H1 (cell line): ENCODE measurements at regions not wholly inside any gene's neighbourhood (a gene's known extent, or its start where the extent isn't known, plus 50 kb on each side); places are given as distances from the start of the nearest gene placed in this dataset.

Source experiments
- CHD1 ChIP-seq: IDR thresholded peaks from 2 replicates; pipeline ENCODE4 v1.6.1; 2012; ENCODE audit warnings: low read depth, low read length, improper control_type of control experiment
- KDM5A ChIP-seq: fragments of 200-600 bp; IDR thresholded peaks from 2 replicates; pipeline ENCODE4 v1.7.1; 2012; ENCODE audit warnings: mild to moderate bottlenecking, low read length, inconsistent platforms, mixed read lengths
- SP4 ChIP-seq: IDR thresholded peaks from 2 replicates; pipeline ENCODE4 v1.6.1; 2012; ENCODE audit warnings: low read length, inconsistent platforms
- TBP ChIP-seq: IDR thresholded peaks from 2 replicates; pipeline ENCODE4 v1.6.1; 2011; ENCODE audit warnings: low read depth, low read length, improper control_type of control experiment
- TEAD4 ChIP-seq: IDR thresholded peaks from 2 replicates; pipeline ENCODE4 v1.6.1; 2012; ENCODE audit warnings: low read depth, low read length, inconsistent platforms, mixed read lengths
- TF ChIP-seq, protein P1 (sequence below): fragments of 300-600 bp; sonication (generic); IDR thresholded peaks from 2 replicates; pipeline ENCODE4 v1.7.1; 2012; ENCODE audit warnings: low read length, moderate library complexity, mild to moderate bottlenecking, inconsistent platforms; ENCODE audit not compliant: insufficient replicate concordance

DNA sequence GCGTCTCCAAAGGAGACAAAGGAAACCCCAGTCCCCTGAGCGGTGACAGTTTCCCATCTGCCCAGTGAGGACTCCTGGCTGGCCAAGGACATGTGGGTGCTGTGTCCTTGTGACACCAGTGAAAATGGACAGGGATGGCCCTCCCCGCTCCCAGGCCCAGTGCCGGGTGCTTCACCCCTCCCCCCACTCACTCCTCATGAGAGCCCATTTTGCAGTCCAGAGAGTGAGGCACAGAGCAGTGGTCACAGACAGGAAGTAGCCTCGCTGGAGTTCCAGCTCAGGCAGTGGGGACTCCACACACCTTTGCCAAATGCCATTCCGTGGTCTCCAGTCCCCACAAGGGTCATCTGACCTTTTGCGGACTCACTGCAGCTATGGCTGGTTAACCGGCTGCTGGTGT is 642.9 kb downstream of the PTPRU start (continued):
- TF ChIP-seq, protein P1, sequence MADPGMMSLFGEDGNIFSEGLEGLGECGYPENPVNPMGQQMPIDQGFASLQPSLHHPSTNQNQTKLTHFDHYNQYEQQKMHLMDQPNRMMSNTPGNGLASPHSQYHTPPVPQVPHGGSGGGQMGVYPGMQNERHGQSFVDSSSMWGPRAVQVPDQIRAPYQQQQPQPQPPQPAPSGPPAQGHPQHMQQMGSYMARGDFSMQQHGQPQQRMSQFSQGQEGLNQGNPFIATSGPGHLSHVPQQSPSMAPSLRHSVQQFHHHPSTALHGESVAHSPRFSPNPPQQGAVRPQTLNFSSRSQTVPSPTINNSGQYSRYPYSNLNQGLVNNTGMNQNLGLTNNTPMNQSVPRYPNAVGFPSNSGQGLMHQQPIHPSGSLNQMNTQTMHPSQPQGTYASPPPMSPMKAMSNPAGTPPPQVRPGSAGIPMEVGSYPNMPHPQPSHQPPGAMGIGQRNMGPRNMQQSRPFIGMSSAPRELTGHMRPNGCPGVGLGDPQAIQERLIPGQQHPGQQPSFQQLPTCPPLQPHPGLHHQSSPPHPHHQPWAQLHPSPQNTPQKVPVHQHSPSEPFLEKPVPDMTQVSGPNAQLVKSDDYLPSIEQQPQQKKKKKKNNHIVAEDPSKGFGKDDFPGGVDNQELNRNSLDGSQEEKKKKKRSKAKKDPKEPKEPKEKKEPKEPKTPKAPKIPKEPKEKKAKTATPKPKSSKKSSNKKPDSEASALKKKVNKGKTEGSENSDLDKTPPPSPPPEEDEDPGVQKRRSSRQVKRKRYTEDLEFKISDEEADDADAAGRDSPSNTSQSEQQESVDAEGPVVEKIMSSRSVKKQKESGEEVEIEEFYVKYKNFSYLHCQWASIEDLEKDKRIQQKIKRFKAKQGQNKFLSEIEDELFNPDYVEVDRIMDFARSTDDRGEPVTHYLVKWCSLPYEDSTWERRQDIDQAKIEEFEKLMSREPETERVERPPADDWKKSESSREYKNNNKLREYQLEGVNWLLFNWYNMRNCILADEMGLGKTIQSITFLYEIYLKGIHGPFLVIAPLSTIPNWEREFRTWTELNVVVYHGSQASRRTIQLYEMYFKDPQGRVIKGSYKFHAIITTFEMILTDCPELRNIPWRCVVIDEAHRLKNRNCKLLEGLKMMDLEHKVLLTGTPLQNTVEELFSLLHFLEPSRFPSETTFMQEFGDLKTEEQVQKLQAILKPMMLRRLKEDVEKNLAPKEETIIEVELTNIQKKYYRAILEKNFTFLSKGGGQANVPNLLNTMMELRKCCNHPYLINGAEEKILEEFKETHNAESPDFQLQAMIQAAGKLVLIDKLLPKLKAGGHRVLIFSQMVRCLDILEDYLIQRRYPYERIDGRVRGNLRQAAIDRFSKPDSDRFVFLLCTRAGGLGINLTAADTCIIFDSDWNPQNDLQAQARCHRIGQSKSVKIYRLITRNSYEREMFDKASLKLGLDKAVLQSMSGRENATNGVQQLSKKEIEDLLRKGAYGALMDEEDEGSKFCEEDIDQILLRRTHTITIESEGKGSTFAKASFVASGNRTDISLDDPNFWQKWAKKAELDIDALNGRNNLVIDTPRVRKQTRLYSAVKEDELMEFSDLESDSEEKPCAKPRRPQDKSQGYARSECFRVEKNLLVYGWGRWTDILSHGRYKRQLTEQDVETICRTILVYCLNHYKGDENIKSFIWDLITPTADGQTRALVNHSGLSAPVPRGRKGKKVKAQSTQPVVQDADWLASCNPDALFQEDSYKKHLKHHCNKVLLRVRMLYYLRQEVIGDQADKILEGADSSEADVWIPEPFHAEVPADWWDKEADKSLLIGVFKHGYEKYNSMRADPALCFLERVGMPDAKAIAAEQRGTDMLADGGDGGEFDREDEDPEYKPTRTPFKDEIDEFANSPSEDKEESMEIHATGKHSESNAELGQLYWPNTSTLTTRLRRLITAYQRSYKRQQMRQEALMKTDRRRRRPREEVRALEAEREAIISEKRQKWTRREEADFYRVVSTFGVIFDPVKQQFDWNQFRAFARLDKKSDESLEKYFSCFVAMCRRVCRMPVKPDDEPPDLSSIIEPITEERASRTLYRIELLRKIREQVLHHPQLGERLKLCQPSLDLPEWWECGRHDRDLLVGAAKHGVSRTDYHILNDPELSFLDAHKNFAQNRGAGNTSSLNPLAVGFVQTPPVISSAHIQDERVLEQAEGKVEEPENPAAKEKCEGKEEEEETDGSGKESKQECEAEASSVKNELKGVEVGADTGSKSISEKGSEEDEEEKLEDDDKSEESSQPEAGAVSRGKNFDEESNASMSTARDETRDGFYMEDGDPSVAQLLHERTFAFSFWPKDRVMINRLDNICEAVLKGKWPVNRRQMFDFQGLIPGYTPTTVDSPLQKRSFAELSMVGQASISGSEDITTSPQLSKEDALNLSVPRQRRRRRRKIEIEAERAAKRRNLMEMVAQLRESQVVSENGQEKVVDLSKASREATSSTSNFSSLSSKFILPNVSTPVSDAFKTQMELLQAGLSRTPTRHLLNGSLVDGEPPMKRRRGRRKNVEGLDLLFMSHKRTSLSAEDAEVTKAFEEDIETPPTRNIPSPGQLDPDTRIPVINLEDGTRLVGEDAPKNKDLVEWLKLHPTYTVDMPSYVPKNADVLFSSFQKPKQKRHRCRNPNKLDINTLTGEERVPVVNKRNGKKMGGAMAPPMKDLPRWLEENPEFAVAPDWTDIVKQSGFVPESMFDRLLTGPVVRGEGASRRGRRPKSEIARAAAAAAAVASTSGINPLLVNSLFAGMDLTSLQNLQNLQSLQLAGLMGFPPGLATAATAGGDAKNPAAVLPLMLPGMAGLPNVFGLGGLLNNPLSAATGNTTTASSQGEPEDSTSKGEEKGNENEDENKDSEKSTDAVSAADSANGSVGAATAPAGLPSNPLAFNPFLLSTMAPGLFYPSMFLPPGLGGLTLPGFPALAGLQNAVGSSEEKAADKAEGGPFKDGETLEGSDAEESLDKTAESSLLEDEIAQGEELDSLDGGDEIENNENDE: no peak
- no peak for TF ChIP-seq CHD1
- no peak for TF ChIP-seq TBP
- TF ChIP-seq TEAD4: no peak
- TF ChIP-seq KDM5A: no peak
- no peak for TF ChIP-seq SP4
- TF ChIP-seq, all 59 proteins: peak for 0
